CD4-positive, alpha-beta T cell (primary cell): ENCODE measurements at regions not wholly inside any gene's neighbourhood (a gene's known extent, or its start where the extent isn't known, plus 50 kb on each side); places are given as distances from the start of the nearest gene placed in this dataset.

Source experiments
- ATAC-seq: fragments of 200-7000 bp; cut with Tn5 transposase; one replicate; pipeline ENCODE4 v1.10.0; 2022; ENCODE audit warnings: mild to moderate bottlenecking; ENCODE audit not compliant: poor library complexity
- CTCF ChIA-PET: fragments of 350-600 bp; sonication (Branson Sonifier 250); formaldehyde crosslinking; loops from one replicate; lab custom pipeline; 2021; ENCODE audit warnings: antibody characterized with exemption, inconsistent platforms; lab: Charles Lee
- POLR2A ChIA-PET: fragments of 350-600 bp; sonication (Branson Sonifier 250); formaldehyde crosslinking; loops from one replicate; lab custom pipeline; 2021; ENCODE audit warnings: antibody characterized with exemption, inconsistent platforms; lab: Charles Lee
- DNase-seq, 14 experiments: peaks; one replicate each; pipeline ENCODE4 v3.0.0-alpha.2; 2013 to 2020; ENCODE audit warnings: mixed read lengths in 2 of 14
- H3K27ac ChIP-seq, 2 donors: one replicate each; pipeline versions ENCODE4 v1.5.1 to v1.7.0; 2013; ENCODE audit warnings: low read length in 2 of 2, low read depth in 1 of 2, mild to moderate bottlenecking in 1 of 2
- H3K27me3 ChIP-seq, 2 experiments: 1 replicate in 1 of 2; 2 replicates in 1 of 2; pipeline versions ENCODE4 v1.6.1 to v1.7.0; 2013; ENCODE audit warnings: low read length in 2 of 2, control low read depth in 1 of 2, mild to moderate bottlenecking in 1 of 2, moderate library complexity in 1 of 2; ENCODE audit not compliant: insufficient read depth in 2 of 2, control insufficient read depth in 1 of 2
- H3K36me3 ChIP-seq: one replicate; pipeline ENCODE4 v1.6.1; 2013; ENCODE audit warnings: low read length, control low read depth; ENCODE audit not compliant: insufficient read depth
- H3K4me1 ChIP-seq: one replicate; pipeline ENCODE4 v1.6.1; 2013; ENCODE audit warnings: low read length, control low read depth; ENCODE audit not compliant: insufficient read depth
- H3K4me3 ChIP-seq: one replicate; pipeline ENCODE4 v1.5.1; 2013; ENCODE audit warnings: mild to moderate bottlenecking, low read length, moderate library complexity
- H3K9me3 ChIP-seq, 2 experiments: 1 replicate in 1 of 2; 2 replicates in 1 of 2; pipeline versions ENCODE4 v1.6.1 to v1.7.0; 2013; ENCODE audit warnings: low read length in 2 of 2, mild to moderate bottlenecking in 2 of 2, control low read depth in 1 of 2, moderate library complexity in 1 of 2; ENCODE audit not compliant: control insufficient read depth in 1 of 2, insufficient read depth in 1 of 2
- H3K27ac Mint-ChIP-seq: one replicate; pipeline ENCODE4 v1.8.0; 2020; ENCODE audit warnings: mixed read lengths
- H3K27me3 Mint-ChIP-seq: one replicate; pipeline ENCODE4 v1.8.0; 2021; ENCODE audit warnings: mixed read lengths
- H3K36me3 Mint-ChIP-seq: one replicate; pipeline ENCODE4 v1.8.0; 2021; ENCODE audit warnings: low read depth, mixed read lengths
- H3K4me1 Mint-ChIP-seq: one replicate; pipeline ENCODE4 v1.8.0; 2021; ENCODE audit warnings: low read depth, mixed read lengths
- H3K4me3 Mint-ChIP-seq: one replicate; pipeline ENCODE4 v1.8.0; 2020; ENCODE audit warnings: mild to moderate bottlenecking, mixed read lengths
- H3K9me3 Mint-ChIP-seq: one replicate; pipeline ENCODE4 v1.8.0; 2020; ENCODE audit warnings: mixed read lengths
- CTCF ChIP-seq: fragments of 200-600 bp; IDR thresholded peaks from one replicate; pipeline ENCODE4 v1.8.0; 2022; ENCODE audit warnings: antibody characterized with exemption, mild to moderate bottlenecking
- intact Hi-C, 2 experiments: fragments of 100-400 bp; cut with DNase I in 1 of 2; cut with micrococcal nuclease in 1 of 2; formaldehyde crosslinking; loops; one replicate each; pipeline versions ENCODE4 v1.15.1 to v1.9.0; 2023 to 2025; cut with DNase I, micrococcal nuclease

GRCh38 chr2:65916785-65917295, 484.4 kb upstream of the SPRED2 start:
- peaks cover 0 to 10% of the 10 kb centered on the region in 2 experiments for H3K9me3 ChIP-seq
- Mint-ChIP-seq H3K27ac (no peak overlapping the region), H3K27me3 (peaks cover 3% of the 10 kb centered on the region), H3K4me3 (no peak overlapping the region), H3K9me3 (no peaks in the 10 kb centered on the region), H3K4me1 (no peaks in the 10 kb centered on the region), H3K36me3 (no peaks in the 10 kb centered on the region)
- no peak overlapping the region for H3K4me3 ChIP-seq
- intact Hi-C loops = no loop called here
- no peak for ATAC-seq
- H3K36me3 ChIP-seq = no peaks in the 10 kb centered on the region
- ChIA-PET POLR2A (no interaction called here), CTCF (no interaction called here)
- no peaks in the 10 kb centered on the region for H3K27me3 ChIP-seq
- H3K27ac ChIP-seq = no peak overlapping the region
- no peak for DNase-seq
- no peak for TF ChIP-seq CTCF
- H3K4me1 ChIP-seq = no peaks in the 10 kb centered on the region

GRCh38 chr2:65916177-65916576, 483.8 kb upstream of the SPRED2 start:
- ATAC-seq (no peak), DNase-seq (no peak)
- Mint-ChIP-seq H3K36me3 (no peaks in the 10 kb centered on the region), H3K9me3 (no peaks in the 10 kb centered on the region), H3K4me3 (no peak overlapping the region), H3K27ac (no peak overlapping the region), H3K4me1 (no peaks in the 10 kb centered on the region), H3K27me3 (peaks cover 3% of the 10 kb centered on the region)
- intact Hi-C loops = no loop called here
- peaks cover 0 to 10% of the 10 kb centered on the region in 2 experiments for H3K9me3 ChIP-seq
- H3K36me3 ChIP-seq = no peaks in the 10 kb centered on the region
- ChIA-PET POLR2A (no interaction called here), CTCF (no interaction called here)
- H3K27me3 ChIP-seq = no peaks in the 10 kb centered on the region
- H3K27ac ChIP-seq = no peak overlapping the region
- no peak overlapping the region for H3K4me3 ChIP-seq
- H3K4me1 ChIP-seq = no peaks in the 10 kb centered on the region
- no peak for TF ChIP-seq CTCF

GRCh38 chr2:65915273-65915672, 482.9 kb upstream of the SPRED2 start:
- H3K4me3 ChIP-seq = no peak overlapping the region
- no peak for ATAC-seq
- no peak for DNase-seq
- H3K27me3 ChIP-seq = no peaks in the 10 kb centered on the region
- Mint-ChIP-seq H3K4me3 (no peak overlapping the region), H3K27ac (no peak overlapping the region), H3K36me3 (no peaks in the 10 kb centered on the region), H3K9me3 (no peaks in the 10 kb centered on the region), H3K27me3 (peaks cover 3% of the 10 kb centered on the region), H3K4me1 (no peaks in the 10 kb centered on the region)
- POLR2A ChIA-PET = no interaction called here
- TF ChIP-seq CTCF = no peak
- intact Hi-C loops = no loop called here
- CTCF ChIA-PET = no interaction called here
- no peaks in the 10 kb centered on the region for H3K4me1 ChIP-seq
- H3K36me3 ChIP-seq = no peaks in the 10 kb centered on the region
- H3K27ac ChIP-seq = no peak overlapping the region
- H3K9me3 ChIP-seq = peaks cover 0 to 5% of the 10 kb centered on the region in 2 experiments
